DOHH2 (cell line): ENCODE measurements at regions not wholly inside any gene's neighbourhood (a gene's known extent, or its start where the extent isn't known, plus 50 kb on each side); places are given as distances from the start of the nearest gene placed in this dataset.

ENCODE experiments used
- CTCF ChIP-seq: fragments of 200-600 bp; sonication (generic); IDR thresholded peaks from one replicate; pipeline ENCODE4 v1.5.1; 2014; ENCODE audit warnings: antibody characterized with exemption, mild to moderate bottlenecking, low read depth, low read length; ENCODE audit not compliant: poor library complexity, severe bottlenecking
- EZH2phosphoT487 ChIP-seq: fragments of 200-600 bp; sonication (generic); IDR thresholded peaks from 2 replicates; pipeline ENCODE4 v1.6.1; 2017; ENCODE audit warnings: borderline replicate concordance, mild to moderate bottlenecking, antibody characterized with exemption, low read length, moderate library complexity, mixed read lengths

DNA sequence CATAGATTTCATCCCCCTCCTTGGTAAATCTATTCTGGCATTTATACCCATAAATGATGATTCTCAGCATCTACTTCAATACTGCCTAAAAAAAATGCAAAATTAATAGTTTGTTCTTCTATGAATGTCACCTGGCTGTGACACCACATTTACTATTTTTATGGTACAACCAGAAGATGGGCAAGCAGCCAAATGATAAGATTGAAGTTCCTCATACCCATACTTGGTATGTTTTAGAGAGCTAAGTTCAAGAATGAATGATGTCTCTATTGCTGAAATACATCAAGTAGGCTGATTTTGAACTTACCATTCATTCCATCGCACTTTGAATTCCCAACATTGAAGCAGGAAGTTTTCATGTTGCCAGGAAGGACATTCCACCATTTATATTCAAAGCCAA lies 134.2 kb downstream of the ELAPOR2 start:
- TF ChIP-seq CTCF: no peak
- TF ChIP-seq EZH2phosphoT487: no peak
